Mesendoderm (in vitro differentiated cells): ENCODE measurements at regions not wholly inside any gene's neighbourhood (a gene's known extent, or its start where the extent isn't known, plus 50 kb on each side); places are given as distances from the start of the nearest gene placed in this dataset.

Source experiments
- DNase-seq: peaks from one replicate; pipeline ENCODE4 v3.0.0; 2013
- H2AK5ac ChIP-seq: 2 replicates; pipeline ENCODE4 v1.6.1; 2013; ENCODE audit warnings: low read length, inconsistent platforms
- H2BK120ac ChIP-seq: 2 replicates; pipeline ENCODE4 v1.6.1; 2013; ENCODE audit warnings: low read depth, mild to moderate bottlenecking, low read length, moderate library complexity, mixed read lengths
- H2BK15ac ChIP-seq: replicated peaks from 2 replicates; pipeline ENCODE4 v1.6.1; 2013; ENCODE audit warnings: low read depth, mild to moderate bottlenecking, moderate library complexity
- H2BK5ac ChIP-seq: 2 replicates; pipeline ENCODE4 v1.6.1; 2013; ENCODE audit warnings: low read length, inconsistent platforms
- H3K18ac ChIP-seq: 2 replicates; pipeline ENCODE4 v1.6.1; 2013; ENCODE audit warnings: mild to moderate bottlenecking, low read length, mixed read lengths
- H3K23ac ChIP-seq: one replicate; pipeline ENCODE4 v1.6.1; 2013; ENCODE audit warnings: low read length
- H3K27ac ChIP-seq: 2 replicates; pipeline ENCODE4 v1.5.1; 2013; ENCODE audit warnings: low read depth, mild to moderate bottlenecking, inconsistent platforms, low read length, moderate library complexity
- H3K27me3 ChIP-seq: 2 replicates; pipeline ENCODE4 v1.6.1; 2013; ENCODE audit warnings: low read length, control low read depth, mild to moderate bottlenecking, inconsistent platforms; ENCODE audit not compliant: insufficient read depth, poor library complexity
- H3K36me3 ChIP-seq: 2 replicates; pipeline ENCODE4 v1.6.1; 2013; ENCODE audit warnings: low read length, inconsistent platforms; ENCODE audit not compliant: control insufficient read depth, insufficient read depth
- H3K4ac ChIP-seq: one replicate; pipeline ENCODE4 v1.6.1; 2013; ENCODE audit warnings: low read depth, mild to moderate bottlenecking, low read length, moderate library complexity
- H3K4me1 ChIP-seq: 2 replicates; pipeline ENCODE4 v1.6.1; 2013; ENCODE audit warnings: low read depth, low read length, inconsistent platforms; ENCODE audit not compliant: control insufficient read depth
- H3K4me2 ChIP-seq: 2 replicates; pipeline ENCODE4 v1.6.1; 2013; ENCODE audit warnings: low read length
- H3K4me3 ChIP-seq: 2 replicates; pipeline ENCODE4 v1.5.1; 2013; ENCODE audit warnings: mild to moderate bottlenecking, low read length
- H3K56ac ChIP-seq: one replicate; pipeline ENCODE4 v1.6.1; 2013; ENCODE audit warnings: low read length
- H3K79me1 ChIP-seq: 2 replicates; pipeline ENCODE4 v1.6.1; 2013; ENCODE audit warnings: low read length, inconsistent platforms
- H3K79me2 ChIP-seq: 2 replicates; pipeline ENCODE4 v1.6.1; 2013; ENCODE audit warnings: mild to moderate bottlenecking, low read length; ENCODE audit not compliant: control insufficient read depth, insufficient read depth
- H3K9ac ChIP-seq: 2 replicates; pipeline ENCODE4 v1.6.1; 2013; ENCODE audit warnings: low read length, inconsistent platforms
- H4K5ac ChIP-seq: one replicate; pipeline ENCODE4 v1.6.1; 2013; ENCODE audit warnings: low read length
- H4K8ac ChIP-seq: one replicate; pipeline ENCODE4 v1.6.1; 2013; ENCODE audit warnings: low read depth, mild to moderate bottlenecking, control low read depth, low read length, moderate library complexity
- WGBS: extraction: QIAGEN DNeasy Blood & Tissue Kit; methylation state at CpG from one replicate; pipeline ENCODE4 v1.1.7; 2013; ENCODE audit warnings: low lambda C conversion rate, missing lambda C conversion rate; ENCODE audit not compliant: insufficient coverage; ENCODE audit errors: extremely low coverage; 5-methylcytosine and 5-hydroxymethylcytosine counted together

GRCh38 chr3:104591776-104592175, 774.9 kb upstream of the ALCAM start:
- no peak overlapping the region for H3K27ac ChIP-seq
- no peak overlapping the region for H3K18ac ChIP-seq
- no peak overlapping the region for H3K4me3 ChIP-seq
- no peak overlapping the region for H2AK5ac ChIP-seq
- WGBS: no CpG with 5 or more reads among the region's 3 CpGs
- no peak overlapping the region for H2BK5ac ChIP-seq
- no peaks in the 10 kb centered on the region for H3K79me2 ChIP-seq
- no peak overlapping the region for H3K4ac ChIP-seq
- no peaks in the 10 kb centered on the region for H3K79me1 ChIP-seq
- no peak for DNase-seq
- H2BK15ac ChIP-seq: no peak overlapping the region
- H3K9ac ChIP-seq: no peak overlapping the region
- H3K27me3 ChIP-seq: no peaks in the 10 kb centered on the region
- H3K23ac ChIP-seq: no peak overlapping the region
- no peaks in the 10 kb centered on the region for H3K36me3 ChIP-seq
- H2BK120ac ChIP-seq: no peak overlapping the region
- no peak overlapping the region for H3K56ac ChIP-seq
- no peak overlapping the region for H4K8ac ChIP-seq
- H3K4me2 ChIP-seq: no peak overlapping the region
- H3K4me1 ChIP-seq: no peaks in the 10 kb centered on the region
- no peak overlapping the region for H4K5ac ChIP-seq

- H2BK5ac ChIP-seq: no peak overlapping the region
Observed at GRCh38 chr3:104594491-104594890, 772.2 kb upstream of the ALCAM start.

GRCh38 chr3:104596054-104596453, 770.7 kb upstream of the ALCAM start:
- Histone ChIP-seq H2BK5ac (no peak overlapping the region), H4K5ac (no peak overlapping the region), H3K4me1 (no peaks in the 10 kb centered on the region), H3K23ac (no peak overlapping the region), H3K36me3 (no peaks in the 10 kb centered on the region), H3K79me1 (no peaks in the 10 kb centered on the region), H2BK15ac (no peak overlapping the region), H3K27me3 (no peaks in the 10 kb centered on the region), H2BK120ac (no peak overlapping the region), H3K18ac (no peak overlapping the region), H3K4me2 (no peak overlapping the region), H3K27ac (no peak overlapping the region), H3K4ac (no peak overlapping the region), H3K56ac (no peak overlapping the region), H3K4me3 (no peak overlapping the region), H3K9ac (no peak overlapping the region), H2AK5ac (no peak overlapping the region), H4K8ac (no peak overlapping the region), H3K79me2 (no peaks in the 10 kb centered on the region)
- no CpG with 5 or more reads among the region's 2 CpGs for WGBS
- DNase-seq: peak; percentile 8

More at GRCh38 chr3:104594491-104594890, 772.2 kb upstream of the ALCAM start:
- Histone ChIP-seq H2BK15ac (no peak overlapping the region), H3K9ac (no peak overlapping the region), H4K8ac (no peak overlapping the region), H3K4me3 (no peak overlapping the region), H3K27ac (no peak overlapping the region), H3K23ac (no peak overlapping the region), H3K79me2 (no peaks in the 10 kb centered on the region), H3K79me1 (no peaks in the 10 kb centered on the region), H3K56ac (no peak overlapping the region), H3K27me3 (no peaks in the 10 kb centered on the region), H3K4me2 (no peak overlapping the region), H3K4me1 (no peaks in the 10 kb centered on the region), H3K36me3 (no peaks in the 10 kb centered on the region), H2AK5ac (no peak overlapping the region), H4K5ac (no peak overlapping the region), H3K4ac (no peak overlapping the region), H3K18ac (no peak overlapping the region), H2BK120ac (no peak overlapping the region)
- no peak for DNase-seq
- WGBS: 100% methylated on average over 1 of the region's 2 CpGs

DNA sequence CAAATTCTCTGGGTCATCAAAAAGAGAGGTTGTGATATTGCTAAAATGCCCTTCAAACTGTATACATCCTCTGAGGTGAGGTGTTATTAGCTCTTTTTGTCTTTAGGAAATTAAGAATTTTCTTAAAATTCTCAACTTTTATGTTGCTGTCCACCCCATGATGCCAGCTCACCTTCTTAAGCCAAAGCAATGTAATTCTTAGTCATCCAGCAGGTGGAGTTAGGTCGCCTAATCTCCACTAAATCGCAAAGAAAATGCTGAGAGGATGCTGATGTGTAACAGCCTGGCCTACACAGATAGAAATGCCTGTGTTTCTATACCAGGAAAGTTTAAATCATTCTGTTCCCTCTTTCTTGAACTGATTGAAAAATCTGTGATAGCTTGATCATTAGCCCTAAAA, 770.2 kb upstream of the ALCAM start:
- Histone ChIP-seq H3K9ac (no peak overlapping the region), H3K36me3 (no peaks in the 10 kb centered on the region), H3K79me1 (no peaks in the 10 kb centered on the region), H2BK5ac (no peak overlapping the region), H2BK15ac (no peak overlapping the region), H3K79me2 (no peaks in the 10 kb centered on the region), H3K4me3 (no peak overlapping the region), H3K4me2 (no peak overlapping the region), H3K4ac (no peak overlapping the region), H4K8ac (no peak overlapping the region), H3K18ac (no peak overlapping the region), H2BK120ac (no peak overlapping the region), H2AK5ac (no peak overlapping the region), H3K27ac (no peak overlapping the region), H3K4me1 (no peaks in the 10 kb centered on the region), H3K27me3 (no peaks in the 10 kb centered on the region), H4K5ac (no peak overlapping the region), H3K23ac (no peak overlapping the region), H3K56ac (no peak overlapping the region)
- peak; percentile 72 for DNase-seq
- WGBS: no CpG with 5 or more reads among the region's 2 CpGs

DNA sequence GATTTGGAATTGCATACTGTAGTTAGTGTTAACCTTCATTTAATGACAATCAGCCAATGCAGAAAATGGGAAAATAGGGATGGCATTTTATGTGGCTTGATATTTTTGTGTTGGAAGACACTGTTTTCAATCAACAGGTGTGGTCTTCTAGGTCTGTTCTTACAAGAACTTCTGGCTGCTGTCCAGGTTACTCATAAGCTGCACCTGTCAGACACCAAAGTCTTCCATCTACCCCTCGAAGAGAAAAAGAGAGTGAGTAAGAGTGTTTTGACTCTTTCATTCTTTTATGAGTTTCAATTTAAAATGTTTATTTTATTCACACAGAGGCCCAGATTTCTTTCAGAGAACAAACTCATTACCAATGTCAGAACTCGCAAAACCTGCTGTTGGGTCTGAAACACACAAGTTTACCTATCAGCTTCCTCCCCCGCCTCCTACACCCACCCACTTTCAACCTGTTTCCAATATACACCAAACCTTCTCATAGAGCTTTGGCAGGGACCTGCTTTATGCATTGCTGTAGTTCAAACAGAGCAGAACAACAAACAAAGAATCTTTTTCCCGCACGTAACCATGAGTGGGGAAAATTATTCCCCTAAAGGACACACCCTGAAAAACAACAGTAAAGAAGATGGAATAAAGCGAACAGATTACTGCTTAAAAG, 767.7 kb upstream of the ALCAM start:
- H3K79me1 ChIP-seq: no peaks in the 10 kb centered on the region
- no peaks in the 10 kb centered on the region for H3K79me2 ChIP-seq
- H3K9ac ChIP-seq: no peak overlapping the region
- no peak overlapping the region for H3K4me2 ChIP-seq
- H3K27ac ChIP-seq: no peak overlapping the region
- no peak overlapping the region for H4K5ac ChIP-seq
- H3K36me3 ChIP-seq: no peaks in the 10 kb centered on the region
- H3K18ac ChIP-seq: no peak overlapping the region
- H3K23ac ChIP-seq: no peak overlapping the region
- H3K4me1 ChIP-seq: no peaks in the 10 kb centered on the region
- no peak overlapping the region for H2BK120ac ChIP-seq
- no peak overlapping the region for H2BK5ac ChIP-seq
- no peak overlapping the region for H2AK5ac ChIP-seq
- no peak overlapping the region for H2BK15ac ChIP-seq
- no peak overlapping the region for H3K56ac ChIP-seq
- no peak overlapping the region for H3K4me3 ChIP-seq
- H4K8ac ChIP-seq: no peak overlapping the region
- H3K4ac ChIP-seq: no peak overlapping the region
- no peak for DNase-seq
- no peaks in the 10 kb centered on the region for H3K27me3 ChIP-seq
- no CpG with 5 or more reads among the region's 6 CpGs for WGBS
